ENCODE measurements at regions not wholly inside any gene's neighbourhood (a gene's known extent, or its start where the extent isn't known, plus 50 kb on each side); places are given as distances from the start of the nearest gene placed in this dataset.

DNA sequence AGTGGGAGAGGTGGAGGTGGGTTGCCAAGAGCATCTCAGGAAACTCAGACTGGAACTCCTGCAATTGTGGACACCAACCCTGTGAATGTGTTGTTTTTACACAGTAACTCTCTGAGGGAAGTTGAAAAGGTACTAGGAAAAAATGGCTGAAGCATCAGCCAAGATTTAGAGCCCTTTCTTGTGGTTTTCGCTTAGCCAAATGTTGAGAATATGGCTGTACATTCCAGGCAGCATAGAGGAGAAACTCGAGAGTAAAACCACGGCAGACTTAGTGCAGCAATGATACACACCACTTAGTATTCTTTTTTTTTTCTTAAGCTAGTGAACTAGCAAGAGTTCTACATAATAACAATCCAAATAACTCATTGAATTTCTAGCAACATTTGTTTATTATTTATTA, 309.7 kb upstream of the MTNR1B start:
- DNase-seq (ENCODE audit: low read depth): no peak

DNA sequence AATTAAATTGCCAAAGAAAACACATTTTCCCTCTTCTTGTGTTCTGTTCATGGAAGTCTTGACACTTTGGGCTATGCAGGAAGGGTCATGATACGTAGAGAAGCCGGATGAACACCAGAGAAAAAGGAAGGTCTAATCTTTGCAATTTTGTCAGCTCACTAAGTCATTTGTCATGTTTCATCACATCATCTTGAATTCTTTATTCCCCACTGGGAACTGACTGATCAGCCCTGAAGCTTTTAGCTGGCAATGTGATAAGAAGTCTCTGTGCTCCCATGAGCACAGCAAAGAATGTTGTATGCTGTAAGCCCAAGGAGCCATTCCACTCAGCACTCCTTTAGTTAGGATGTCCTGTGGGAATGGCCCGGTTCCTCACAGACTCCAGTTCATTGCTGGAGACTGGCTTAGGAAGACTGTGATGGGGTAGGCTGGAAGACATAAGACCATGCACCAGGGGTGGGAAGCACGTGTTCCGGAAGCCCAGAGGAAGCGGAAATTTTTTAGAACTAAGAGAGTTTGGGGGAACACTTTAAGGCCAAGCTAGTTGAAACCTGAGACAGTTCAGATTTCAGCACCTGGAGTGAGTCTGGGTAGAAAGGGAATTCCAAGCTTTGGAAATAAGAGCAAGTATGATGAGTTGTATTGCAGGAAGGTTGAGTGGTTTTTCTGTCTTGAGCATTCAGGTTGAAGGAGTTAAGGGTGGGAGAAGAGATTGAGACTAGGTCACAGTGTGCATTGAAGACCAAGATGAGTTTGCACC, 306.7 kb upstream of the MTNR1B start:
- no peak for DNase-seq (ENCODE audit: low read depth)

DNA sequence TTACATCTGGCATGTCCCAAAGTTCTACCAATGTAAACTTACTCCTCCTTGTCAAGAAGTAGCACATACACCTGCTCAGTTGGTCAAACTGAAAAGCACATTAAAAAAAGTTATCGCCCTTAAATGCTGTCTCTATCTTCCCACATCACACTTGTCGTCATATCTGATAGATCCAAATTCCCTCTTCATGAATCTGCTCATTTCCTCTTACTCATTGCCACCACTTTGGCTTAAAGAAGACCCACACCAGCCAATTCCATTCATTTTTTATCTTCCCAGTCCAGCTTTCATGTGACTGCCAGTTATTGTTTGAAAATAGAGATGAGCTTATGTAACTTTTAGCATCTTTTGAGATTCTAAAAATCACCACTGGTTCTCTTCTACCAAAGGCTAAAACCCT, 305.9 kb upstream of the MTNR1B start:
- peak; percentile 47 for DNase-seq (ENCODE audit: low read depth)

DNA sequence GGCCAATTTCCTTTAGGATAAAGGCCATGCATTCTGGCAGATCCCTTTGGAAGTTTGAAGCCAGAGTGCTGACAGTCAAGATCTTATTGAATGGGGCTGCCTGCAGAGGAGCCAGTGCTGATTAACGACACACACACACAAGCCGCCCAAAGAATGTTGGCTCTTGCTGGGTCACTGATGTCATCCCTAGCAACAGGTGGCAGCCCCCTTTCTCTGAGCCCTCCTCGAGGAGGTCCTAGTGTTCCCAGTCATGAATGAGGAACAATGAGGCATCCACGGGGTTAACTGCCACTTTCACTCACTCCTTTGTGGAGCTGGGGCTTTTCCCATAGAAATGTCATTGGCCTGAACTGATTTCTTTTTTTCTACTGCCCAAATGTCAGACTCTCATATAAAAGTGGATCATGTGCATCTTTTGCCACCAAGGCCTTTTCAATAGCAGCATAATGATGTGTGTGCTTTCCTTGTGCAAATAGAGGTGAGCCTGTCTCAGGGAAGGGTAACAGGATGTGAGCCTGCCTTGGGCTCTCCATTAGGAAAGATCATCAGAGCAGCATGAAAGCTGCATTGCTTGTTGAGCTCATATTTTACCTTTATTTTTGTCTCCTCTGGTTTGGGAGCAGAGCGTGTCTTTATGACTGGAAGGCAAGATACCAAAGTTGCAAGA, 301.8 kb upstream of the MTNR1B start:
- DNase-seq (ENCODE audit: low read depth): no peak

DNA sequence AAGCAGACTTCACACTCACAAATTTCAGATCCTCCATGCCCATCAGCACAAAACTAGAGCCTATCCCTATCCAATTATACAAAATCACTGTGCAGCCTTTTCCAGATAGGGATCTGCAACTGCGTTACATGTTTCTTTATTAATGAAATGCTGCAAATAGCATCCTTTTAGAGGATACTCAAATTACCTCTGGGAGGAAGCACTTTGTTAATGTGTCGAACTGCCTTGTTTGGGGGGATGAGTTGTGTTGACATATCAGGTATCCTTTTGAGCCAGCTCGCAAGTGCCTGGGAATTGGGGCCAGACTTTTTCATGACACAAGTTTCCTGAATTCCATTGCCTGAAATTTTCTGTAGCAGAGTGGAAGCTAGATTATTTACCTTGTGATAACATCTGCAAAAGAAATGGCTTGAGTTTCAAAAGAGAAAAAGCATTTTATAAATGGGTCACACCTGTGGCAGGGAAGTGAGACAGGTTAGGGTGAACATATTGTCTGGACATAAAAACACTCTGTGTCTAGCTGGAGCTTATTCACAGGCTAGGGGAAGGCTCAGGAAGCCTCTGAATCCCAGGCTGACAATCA, 299.1 kb upstream of the MTNR1B start:
- DNase-seq (ENCODE audit: low read depth): no peak

DNA sequence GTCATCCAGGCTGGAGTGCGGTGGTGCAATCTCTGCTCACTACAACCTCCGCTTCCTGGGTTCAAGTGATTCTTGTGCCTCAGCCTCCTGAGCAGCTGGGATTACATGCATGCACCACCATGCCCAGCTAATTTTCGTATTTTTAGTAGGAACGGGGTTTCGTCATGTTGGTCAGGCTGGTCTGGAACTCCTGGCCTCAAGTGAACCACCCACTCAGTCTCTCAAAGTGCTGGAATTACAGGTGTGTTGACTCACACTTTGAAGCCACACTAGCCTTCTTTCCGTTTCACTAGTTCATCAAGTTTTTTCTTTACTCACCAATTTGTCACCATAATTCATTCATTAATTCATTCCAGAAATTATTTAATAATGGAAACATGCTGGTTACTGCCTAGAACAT, 298.4 kb upstream of the MTNR1B start:
- DNase-seq (ENCODE audit: low read depth): no peak

DNA sequence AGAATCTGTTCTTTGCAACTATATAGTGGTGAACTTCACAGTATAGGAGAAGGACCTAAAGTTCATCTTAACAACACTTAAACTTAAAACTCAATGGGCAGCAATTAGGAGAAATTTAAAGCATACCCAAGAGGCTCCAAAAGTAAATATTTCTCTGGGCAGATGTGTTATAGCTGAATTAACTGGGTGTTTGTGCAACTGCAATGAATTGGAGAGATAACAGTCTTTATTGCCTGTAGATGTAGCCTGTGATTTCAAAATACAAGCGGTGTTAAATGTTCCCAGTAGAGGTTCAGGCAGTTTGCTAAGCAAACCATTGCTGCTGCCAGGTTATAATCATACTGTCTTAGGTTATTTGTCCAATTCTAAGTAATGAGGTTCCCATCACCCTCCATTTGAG, 294.1 kb upstream of the MTNR1B start:
- no peak for DNase-seq (ENCODE audit: low read depth)

DNA sequence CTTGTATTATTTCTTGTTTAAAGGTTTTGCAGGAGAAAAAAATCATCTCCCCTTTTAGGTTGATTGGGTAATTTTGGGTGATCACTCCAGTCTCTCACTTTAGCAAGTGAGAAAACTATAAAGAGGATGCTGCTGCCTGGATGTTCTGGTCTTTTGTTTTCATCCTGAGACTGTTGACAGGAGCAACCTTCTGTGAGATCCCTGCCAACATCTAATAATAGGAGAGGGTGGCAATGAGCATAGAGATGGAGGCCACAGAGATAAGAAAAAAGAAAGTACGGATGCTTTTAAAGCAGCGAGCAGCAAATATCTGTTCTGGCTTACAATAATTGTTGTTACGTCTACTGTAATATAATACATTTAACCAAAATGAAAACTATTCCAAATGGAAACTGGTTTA, 293.6 kb upstream of the MTNR1B start:
- DNase-seq (ENCODE audit: low read depth): no peak

DNA sequence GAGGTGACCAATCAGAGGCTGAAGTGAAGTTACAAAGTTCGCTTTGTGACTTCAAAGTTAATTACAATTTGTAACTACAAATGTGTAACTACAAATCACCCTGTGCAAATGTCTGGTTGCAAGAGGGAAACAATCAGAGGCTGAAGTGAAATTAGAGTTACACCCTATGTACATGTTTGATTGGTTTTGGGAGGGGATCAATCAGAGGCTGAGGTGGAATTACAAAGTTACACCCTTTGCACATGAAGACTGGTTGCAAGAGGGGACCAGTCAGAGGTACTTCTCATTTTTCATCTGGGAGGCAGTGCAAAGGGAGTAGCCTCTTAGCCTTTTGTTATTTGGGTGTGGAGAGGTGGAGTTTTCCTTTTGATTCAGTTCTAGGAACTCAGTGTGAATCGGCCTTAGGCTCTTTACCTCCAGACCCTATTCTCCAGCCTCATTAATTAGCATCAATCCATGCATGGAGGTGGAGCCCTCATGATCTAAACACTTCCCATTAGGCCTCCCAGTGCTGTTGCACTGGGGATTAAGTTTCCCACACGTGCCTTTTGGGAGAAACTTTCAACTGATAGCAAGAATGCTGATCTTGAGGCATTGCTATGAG, 291.3 kb upstream of the MTNR1B start:
- DNase-seq (ENCODE audit: low read depth): no peak

DNA sequence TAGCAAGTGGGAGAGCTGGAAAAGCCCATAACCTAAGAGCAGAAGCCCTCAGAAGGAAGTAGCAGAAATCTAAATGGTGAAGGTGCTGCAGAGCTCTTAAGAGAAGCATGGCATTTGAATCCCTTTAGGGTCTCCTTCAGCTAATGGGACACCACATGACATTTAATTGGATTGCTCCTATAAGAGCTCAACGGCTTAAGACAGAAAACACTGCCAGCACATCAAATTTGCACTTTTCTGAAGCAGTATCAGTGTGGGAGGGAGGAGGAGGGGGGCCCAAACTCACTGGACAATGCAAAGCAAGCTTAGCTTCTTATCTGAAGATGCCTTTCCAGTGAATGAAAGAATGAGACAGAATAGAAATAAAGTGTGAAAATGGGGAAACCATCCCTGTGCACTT, 287.9 kb upstream of the MTNR1B start:
- no peak for DNase-seq (ENCODE audit: low read depth)

DNA sequence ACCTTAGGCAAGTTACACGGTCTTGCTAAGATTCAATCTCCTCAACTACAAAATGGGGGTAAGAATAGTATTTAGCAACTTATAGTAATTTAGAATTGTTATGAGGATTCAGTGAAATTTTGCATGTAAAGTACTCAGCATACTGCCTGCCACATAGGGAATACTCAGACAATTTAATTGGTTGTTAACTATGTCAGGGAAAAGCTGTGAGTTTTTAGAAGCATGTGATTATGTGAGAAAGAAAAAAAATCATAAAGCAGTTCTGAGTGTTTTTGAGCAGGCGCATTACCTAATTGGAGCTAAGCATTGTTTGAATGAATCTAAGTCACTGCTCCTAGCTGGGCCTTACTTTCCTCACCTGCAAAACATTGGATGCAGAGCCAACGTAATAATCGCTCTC, 287.3 kb upstream of the MTNR1B start:
- DNase-seq (ENCODE audit: low read depth): no peak

DNA sequence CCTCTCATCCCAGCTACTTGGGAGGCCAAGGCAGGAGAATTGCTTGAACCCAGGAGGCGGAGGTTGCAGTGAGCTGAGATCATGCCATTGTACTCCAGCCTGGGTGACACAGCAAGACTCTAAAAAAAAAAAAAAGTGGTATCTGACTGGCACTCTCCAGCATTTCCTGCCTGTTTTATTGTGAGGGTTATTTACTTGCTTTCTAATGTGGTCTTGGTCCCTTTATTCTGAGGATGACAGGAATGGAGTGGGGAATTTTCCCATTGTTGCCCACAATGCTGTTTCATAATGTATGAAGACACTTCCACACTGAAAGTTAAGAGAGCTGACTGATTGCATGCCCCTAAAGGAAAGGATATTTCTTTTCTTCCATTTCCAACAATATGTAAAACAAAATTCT, 286.5 kb upstream of the MTNR1B start:
- no peak for DNase-seq (ENCODE audit: low read depth)

DNA sequence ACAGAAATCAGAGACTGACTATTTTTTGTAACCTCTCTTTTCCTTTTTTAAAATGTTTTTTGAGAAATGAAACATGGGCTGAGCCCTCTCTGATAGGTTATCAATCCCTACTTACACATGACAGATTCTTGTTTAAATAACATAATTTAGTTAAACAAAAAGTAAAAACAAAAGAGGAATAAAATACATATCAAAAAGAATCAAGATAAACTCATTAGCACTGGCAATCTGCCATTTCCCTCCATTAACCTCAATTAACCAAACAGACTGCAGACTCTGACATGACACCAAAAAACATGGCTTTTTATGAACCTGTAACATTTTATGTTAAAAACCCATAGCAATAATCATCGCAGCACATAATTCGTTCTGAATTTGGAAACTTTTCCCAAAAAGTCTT, 284.4 kb upstream of the MTNR1B start:
- DNase-seq (ENCODE audit: low read depth): no peak

DNA sequence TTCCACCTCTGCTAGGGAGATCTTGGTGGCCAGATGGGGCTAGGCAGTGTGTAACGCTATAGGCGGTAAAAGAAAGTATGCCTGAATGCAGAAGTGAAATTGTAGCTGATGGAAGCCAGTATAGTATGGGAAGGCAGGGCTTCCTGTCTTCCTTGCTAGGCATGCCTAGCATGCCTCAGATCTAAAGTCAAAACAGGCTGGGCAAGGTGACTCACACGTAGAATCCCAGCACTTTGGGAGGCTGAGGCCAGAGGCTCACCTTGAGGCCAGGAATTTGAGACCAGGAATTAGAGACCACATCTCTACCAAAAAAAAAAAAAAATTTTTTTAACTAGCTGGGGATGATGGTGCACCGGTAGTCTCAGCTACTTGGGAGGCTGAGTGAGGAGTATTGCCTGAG, 281.7 kb upstream of the MTNR1B start:
- no peak for DNase-seq (ENCODE audit: low read depth)

DNA sequence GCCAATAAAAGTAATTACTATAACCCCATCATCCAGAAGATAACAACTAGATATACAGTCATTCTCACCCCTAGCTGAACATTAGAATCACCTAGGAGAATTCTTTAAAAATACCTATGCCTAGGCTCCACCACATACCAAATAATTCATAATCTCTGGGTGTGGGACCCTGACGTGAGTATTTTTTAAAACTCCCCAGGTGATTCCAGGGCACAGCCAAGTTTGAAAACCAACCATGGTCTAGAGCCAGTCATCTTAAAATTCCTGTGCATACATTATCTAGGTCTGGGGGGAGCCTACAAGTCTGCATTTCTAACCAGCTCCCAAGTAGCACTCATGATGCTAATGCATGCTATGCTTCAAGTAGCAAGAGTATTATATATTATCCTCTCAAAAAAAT, 281.0 kb upstream of the MTNR1B start:
- DNase-seq (ENCODE audit: low read depth): no peak

DNA sequence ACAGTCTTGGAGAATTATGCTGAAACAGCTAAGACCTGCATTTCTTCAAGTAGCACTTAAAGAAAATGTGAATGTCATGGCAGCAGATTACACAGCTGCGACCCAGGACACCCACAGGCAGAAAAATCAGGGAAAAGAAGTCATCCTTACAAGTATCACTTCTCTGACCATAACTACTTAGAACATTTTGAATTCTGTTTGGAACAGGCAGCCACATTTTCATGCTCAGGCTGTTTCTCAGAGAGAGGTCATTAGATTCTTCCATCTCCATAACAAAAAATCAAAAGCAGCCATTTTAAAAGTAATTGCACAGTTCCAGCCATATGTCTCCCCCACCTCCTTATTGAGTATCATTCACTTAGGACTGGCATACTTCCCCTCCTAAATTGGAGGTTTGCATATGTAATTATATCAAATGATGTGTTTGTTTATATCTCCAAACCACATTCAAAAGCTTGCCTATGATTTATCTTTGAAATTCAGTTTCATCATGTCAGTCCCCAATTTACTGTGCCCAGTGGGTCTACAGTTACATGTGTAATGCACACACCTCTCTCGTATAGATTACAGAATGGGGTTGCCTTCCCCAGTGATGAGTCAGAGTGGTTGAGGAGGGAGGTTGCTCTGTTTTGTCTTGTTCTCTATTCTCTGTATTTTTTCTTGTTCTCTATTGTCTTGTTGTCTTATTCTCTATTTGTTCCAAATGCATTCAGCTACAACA, 276.5 kb upstream of the MTNR1B start:
- DNase-seq (ENCODE audit: low read depth): peak; percentile 16

DNA sequence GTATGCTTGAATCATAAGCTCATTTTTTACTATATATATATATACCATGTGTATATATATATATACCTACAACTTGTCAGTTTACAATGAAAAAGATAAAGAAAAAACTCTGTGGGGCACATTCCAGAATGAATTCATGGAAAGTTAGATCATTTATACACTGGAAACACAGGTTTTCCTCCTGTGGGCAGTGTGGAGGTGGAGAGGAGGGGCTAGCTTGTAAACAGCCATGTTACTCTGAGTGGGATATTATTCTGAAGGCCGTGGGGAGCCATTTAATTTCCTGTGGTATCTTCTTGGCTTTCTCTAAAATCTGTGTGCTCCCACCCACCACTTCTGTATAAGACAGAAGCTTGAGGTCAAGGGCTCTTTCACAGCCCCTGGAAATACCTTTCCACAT, 273.4 kb upstream of the MTNR1B start:
- DNase-seq (ENCODE audit: low read depth): no peak

DNA sequence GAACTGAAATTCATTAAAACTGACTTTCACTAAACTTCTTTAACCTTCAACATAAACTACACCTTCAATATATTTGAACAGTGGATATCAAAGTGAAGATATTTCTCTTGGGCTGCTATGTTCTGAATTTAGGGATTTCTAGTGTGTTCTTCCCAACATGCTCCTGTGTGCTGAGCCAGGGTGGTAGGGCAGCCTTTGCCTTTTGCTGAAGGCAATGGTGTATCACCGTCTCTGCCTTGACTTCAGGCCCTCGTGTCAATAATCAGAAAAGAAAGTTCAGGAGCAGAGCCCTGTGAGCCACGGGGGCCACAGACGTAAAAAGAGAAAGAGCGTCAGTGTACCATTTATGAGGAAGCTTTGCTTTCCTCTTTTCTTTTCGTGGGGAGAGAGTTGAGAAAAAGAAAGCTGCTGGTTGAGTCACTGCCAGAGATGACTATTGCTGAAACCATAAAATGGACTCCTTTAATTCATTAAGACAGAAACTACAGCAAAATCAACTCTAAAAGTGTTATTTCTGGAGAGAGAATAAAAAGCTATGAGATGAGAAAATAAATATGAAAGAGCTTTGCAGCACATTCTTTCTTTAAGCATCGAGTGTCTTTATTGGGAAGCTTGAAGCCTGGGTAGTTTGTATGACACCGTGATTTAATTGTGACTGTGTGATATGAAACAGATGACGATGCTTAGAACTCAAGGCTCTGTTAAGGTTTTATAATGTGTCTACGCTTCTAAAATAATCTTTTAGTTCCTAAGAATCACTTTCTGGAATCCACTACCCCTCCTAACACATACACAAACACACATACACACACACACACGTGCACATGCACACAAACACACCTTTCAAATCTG, 271.8 kb upstream of the MTNR1B start:
- peak; percentile 44 for DNase-seq (ENCODE audit: low read depth)

DNA sequence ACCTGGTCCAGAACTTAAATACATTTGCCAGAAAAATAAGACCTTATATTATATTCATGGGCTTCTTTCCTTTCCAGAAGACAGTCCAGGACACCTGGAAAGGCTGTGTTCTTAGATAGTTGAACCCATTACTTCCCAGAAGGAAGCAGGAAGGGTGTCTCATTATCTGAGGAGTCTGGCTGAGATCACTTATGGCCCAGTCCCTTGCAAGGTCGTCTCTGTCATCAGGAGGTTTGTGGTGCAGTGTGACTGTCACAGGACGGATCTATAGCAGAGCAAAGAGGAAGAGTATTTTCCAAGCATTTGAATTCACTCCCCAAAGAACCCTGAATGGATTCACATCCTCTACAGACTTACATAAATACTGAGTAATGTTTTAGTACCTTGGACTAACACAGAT, 270.7 kb upstream of the MTNR1B start:
- DNase-seq (ENCODE audit: low read depth): no peak

DNA sequence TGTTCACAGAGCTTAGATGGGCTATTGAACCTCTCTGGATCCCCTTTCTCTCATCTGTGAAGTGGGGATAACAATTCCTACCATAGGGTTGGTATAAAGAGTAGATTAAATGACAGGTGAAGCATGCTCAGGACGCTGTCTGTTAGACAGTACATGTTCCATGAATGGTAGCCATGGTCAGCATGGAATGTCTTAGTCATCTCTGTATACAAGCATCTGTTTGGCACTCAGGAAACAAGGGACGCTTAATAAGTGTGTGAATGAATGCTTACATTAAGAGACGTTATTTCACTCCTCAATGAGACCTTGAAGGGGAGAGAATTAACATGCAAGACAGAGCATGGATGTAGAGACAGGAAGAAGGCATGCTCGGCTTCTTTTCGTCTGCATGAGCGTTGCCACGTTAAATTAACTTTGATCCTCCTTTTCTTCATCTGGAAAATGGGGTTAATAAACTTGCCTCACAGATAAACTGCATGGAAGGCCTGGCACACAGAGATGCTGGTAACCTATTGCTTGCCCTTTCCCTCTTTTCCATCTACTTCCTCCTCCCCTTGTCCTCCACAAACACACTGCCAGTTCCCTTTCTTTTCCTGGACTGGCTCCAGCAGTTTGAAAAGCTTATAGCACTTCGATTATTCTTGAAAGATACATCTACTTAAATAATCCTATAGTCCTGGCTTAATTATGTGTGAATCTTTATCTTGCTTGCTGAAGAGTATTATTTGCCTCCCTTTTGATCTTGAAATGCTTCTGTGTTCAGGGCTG, 267.2 kb upstream of the MTNR1B start:
- peak; percentile 58 for DNase-seq (ENCODE audit: low read depth)

All from ELR (cell line).